ENCODE measurements at regions not wholly inside any gene's neighbourhood (a gene's known extent, or its start where the extent isn't known, plus 50 kb on each side); places are given as distances from the start of the nearest gene placed in this dataset.

- Histone ChIP-seq H3K9me3 (no peaks in the 10 kb centered on the region), H3K27me3 (no peaks in the 10 kb centered on the region), H3K36me3 (no peaks in the 10 kb centered on the region), H3K4me3 (no peak overlapping the region), H3K4me1 (no peaks in the 10 kb centered on the region), H3K27ac (no peak overlapping the region)
- DNase-seq = peak in 1 of 3 donors; percentile 50
- no peak for TF ChIP-seq CTCF (IDR thresholded peaks at IDR 0.05)
- TF ChIP-seq POLR2A (IDR thresholded peaks at IDR 0.05) = no peak
Observed at GRCh38 chr2:67516362-67516761, 119.2 kb downstream of the ETAA1 start.

- H3K36me3 ChIP-seq = no peaks in the 10 kb centered on the region
- H3K27me3 ChIP-seq = no peaks in the 10 kb centered on the region
- H3K4me3 ChIP-seq = no peak overlapping the region
- H3K27ac ChIP-seq = no peak overlapping the region
- no peak for DNase-seq
- TF ChIP-seq POLR2A (IDR thresholded peaks at IDR 0.05) (no peak), CTCF (IDR thresholded peaks at IDR 0.05) (no peak)
- no peaks in the 10 kb centered on the region for H3K4me1 ChIP-seq
- no peaks in the 10 kb centered on the region for H3K9me3 ChIP-seq
Observed at GRCh38 chr2:67516899-67517530, 119.9 kb downstream of the ETAA1 start.

DNA sequence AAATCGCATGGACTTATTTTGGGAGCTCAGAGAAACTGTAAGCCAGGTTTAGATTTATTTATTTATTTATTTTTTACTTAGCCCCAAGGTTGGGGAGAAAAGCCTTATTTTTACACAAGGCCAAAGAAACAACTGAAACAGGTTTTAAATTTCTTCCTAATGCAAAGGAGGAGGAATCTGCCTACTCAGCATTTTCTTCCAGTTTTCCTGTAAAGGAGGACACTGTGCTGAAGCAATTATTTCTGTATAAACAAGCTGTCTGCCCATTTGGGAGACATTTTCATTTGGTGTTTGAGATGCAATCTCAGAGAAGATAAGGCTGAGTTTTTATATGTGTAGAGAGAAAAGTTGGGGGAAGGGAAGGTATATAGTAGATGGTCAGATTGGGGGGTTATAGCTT is 125.0 kb downstream of the ETAA1 start:
- TF ChIP-seq CTCF (IDR thresholded peaks at IDR 0.05) = no peak
- no peak for TF ChIP-seq POLR2A (IDR thresholded peaks at IDR 0.05)
- Histone ChIP-seq H3K4me1 (no peaks in the 10 kb centered on the region), H3K4me3 (no peak overlapping the region), H3K27me3 (no peaks in the 10 kb centered on the region), H3K27ac (no peak overlapping the region), H3K9me3 (no peaks in the 10 kb centered on the region), H3K36me3 (no peaks in the 10 kb centered on the region)
- no peak for DNase-seq

DNA sequence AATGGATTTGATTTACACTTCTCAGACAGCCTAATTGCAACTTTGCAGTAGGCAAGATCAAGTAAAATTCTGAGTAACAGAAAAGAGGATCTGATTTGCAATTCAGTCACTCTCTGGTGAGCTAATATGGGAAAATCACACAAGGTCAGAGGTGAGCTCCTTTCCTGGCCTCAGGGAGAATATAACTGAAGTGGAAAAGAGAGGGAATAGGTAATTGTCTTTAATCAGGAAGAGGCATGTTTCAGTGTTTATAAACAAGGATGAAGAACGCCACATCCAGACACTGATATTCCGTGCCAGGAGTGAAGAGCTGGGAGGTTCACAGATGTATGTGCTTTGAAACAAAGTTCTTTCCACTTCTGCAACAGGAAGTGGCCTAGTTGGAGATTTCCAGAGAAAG is 127.1 kb downstream of the ETAA1 start:
- Histone ChIP-seq H3K36me3 (no peaks in the 10 kb centered on the region), H3K4me3 (no peak overlapping the region), H3K9me3 (no peaks in the 10 kb centered on the region), H3K27ac (no peak overlapping the region), H3K27me3 (no peaks in the 10 kb centered on the region), H3K4me1 (no peaks in the 10 kb centered on the region)
- TF ChIP-seq CTCF (IDR thresholded peaks at IDR 0.05) (no peak), POLR2A (IDR thresholded peaks at IDR 0.05) (no peak)
- no peak for DNase-seq

- no peak overlapping the region for H3K27ac ChIP-seq
- no peaks in the 10 kb centered on the region for H3K9me3 ChIP-seq
- no peak for DNase-seq
- H3K4me3 ChIP-seq = no peak overlapping the region
- TF ChIP-seq POLR2A (IDR thresholded peaks at IDR 0.05) (no peak), CTCF (IDR thresholded peaks at IDR 0.05) (no peak)
- no peaks in the 10 kb centered on the region for H3K27me3 ChIP-seq
- H3K36me3 ChIP-seq = no peaks in the 10 kb centered on the region
- no peaks in the 10 kb centered on the region for H3K4me1 ChIP-seq
Observed at GRCh38 chr2:67524777-67525176, 127.6 kb downstream of the ETAA1 start.

DNA sequence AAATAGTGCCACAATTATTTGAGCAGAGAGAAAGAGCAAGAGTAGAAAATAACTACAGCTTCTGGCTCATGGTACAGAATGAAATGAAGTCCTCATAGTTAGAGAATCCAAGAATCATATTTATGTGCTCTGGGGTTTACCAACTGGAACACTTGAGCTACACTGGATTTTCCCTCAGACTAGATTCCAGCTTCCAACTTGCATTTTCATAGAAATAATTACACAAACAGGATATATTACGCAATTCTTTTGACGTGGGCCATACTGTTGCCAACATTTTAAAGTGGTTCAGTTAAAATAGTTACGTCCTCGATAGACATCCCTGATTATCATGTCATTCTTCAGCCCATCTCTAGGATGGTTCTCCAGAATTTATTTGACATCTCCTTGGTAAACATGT is 129.2 kb downstream of the ETAA1 start:
- Histone ChIP-seq H3K27ac (no peak overlapping the region), H3K4me3 (no peak overlapping the region), H3K27me3 (no peaks in the 10 kb centered on the region), H3K4me1 (no peaks in the 10 kb centered on the region), H3K9me3 (no peaks in the 10 kb centered on the region), H3K36me3 (no peaks in the 10 kb centered on the region)
- TF ChIP-seq CTCF (IDR thresholded peaks at IDR 0.05) = no peak
- no peak for TF ChIP-seq POLR2A (IDR thresholded peaks at IDR 0.05)
- DNase-seq = no peak
